HG03342 (cell line): ENCODE measurements at regions not wholly inside any gene's neighbourhood (a gene's known extent, or its start where the extent isn't known, plus 50 kb on each side); places are given as distances from the start of the nearest gene placed in this dataset.

Experiments used
- ATAC-seq: cut with Tn5 transposase; IDR thresholded peaks from one replicate; pipeline ENCODE4 v1.9.1; 2021; ENCODE audit warnings: mild to moderate bottlenecking, moderate library complexity; ENCODE audit not compliant: unreplicated experiment

- no peak for ATAC-seq
Measured at GRCh38 chr18:68262690-68263294, 452.1 kb downstream of the TMX3 start.

GRCh38 chr18:68256418-68257067 is 458.4 kb downstream of the TMX3 start:
- ATAC-seq = no peak

- no peak for ATAC-seq
Measured at GRCh38 chr18:68244786-68245185, 470.1 kb downstream of the TMX3 start.

GRCh38 chr18:68241881-68242280 is 473.0 kb downstream of the TMX3 start:
- no peak for ATAC-seq

GRCh38 chr18:68234676-68235075 is 480.2 kb downstream of the TMX3 start:
- no peak for ATAC-seq

GRCh38 chr18:68234131-68234530 is 480.8 kb downstream of the TMX3 start:
- ATAC-seq = no peak

GRCh38 chr18:68233018-68233417 is 481.9 kb downstream of the TMX3 start:
- no peak for ATAC-seq

- no peak for ATAC-seq
Measured at GRCh38 chr18:68229351-68229750, 485.6 kb downstream of the TMX3 start.

- ATAC-seq = no peak
Measured at GRCh38 chr18:68221111-68221724, 493.7 kb downstream of the TMX3 start.

GRCh38 chr18:68220458-68220857 is 494.4 kb downstream of the TMX3 start:
- ATAC-seq = no peak

- ATAC-seq = no peak
Measured at GRCh38 chr18:68219872-68220271, 495.0 kb downstream of the TMX3 start.

GRCh38 chr18:68219274-68219673 is 495.6 kb downstream of the TMX3 start:
- no peak for ATAC-seq

- ATAC-seq = no peak
Measured at GRCh38 chr18:68215931-68216330, 499.0 kb downstream of the TMX3 start.

- no peak for ATAC-seq
Measured at GRCh38 chr18:68186039-68186438, 528.9 kb downstream of the TMX3 start.

- ATAC-seq = no peak
Measured at GRCh38 chr18:68181956-68182355, 533.0 kb downstream of the TMX3 start.

- no peak for ATAC-seq
Measured at GRCh38 chr18:68179811-68180210, 535.1 kb downstream of the TMX3 start.

GRCh38 chr18:68178921-68179320 is 536.0 kb downstream of the TMX3 start:
- ATAC-seq = no peak

- ATAC-seq = no peak
Measured at GRCh38 chr18:68177807-68178702, 536.9 kb downstream of the TMX3 start.

- no peak for ATAC-seq
Measured at GRCh38 chr18:68176901-68177300, 538.0 kb downstream of the TMX3 start.

GRCh38 chr18:68172842-68173549 is 541.9 kb downstream of the TMX3 start:
- ATAC-seq = no peak

- ATAC-seq = no peak
Measured at GRCh38 chr18:68164909-68165308, 550.0 kb downstream of the TMX3 start.
